B cell (primary cell): ENCODE measurements at regions not wholly inside any gene's neighbourhood (a gene's known extent, or its start where the extent isn't known, plus 50 kb on each side); places are given as distances from the start of the nearest gene placed in this dataset.

Experiments
- CTCF ChIP-seq: fragments of 200-600 bp; IDR thresholded peaks from one replicate; pipeline ENCODE4 v1.8.0; 2022; ENCODE audit warnings: antibody characterized with exemption, mild to moderate bottlenecking
- EZH2 ChIP-seq: IDR thresholded peaks from 2 replicates; pipeline ENCODE4 v1.6.1; 2012; ENCODE audit warnings: borderline replicate concordance, low read depth, mild to moderate bottlenecking, moderate library complexity, low read length; ENCODE audit not compliant: insufficient read depth, poor library complexity, severe bottlenecking

GRCh38 chr5:96253140-96253539 lies 179.9 kb downstream of the PCSK1 start:
- no peak for TF ChIP-seq CTCF
- no peak for TF ChIP-seq EZH2
